Progenitor cell of endocrine pancreas (in vitro differentiated cells): ENCODE measurements at regions not wholly inside any gene's neighbourhood (a gene's known extent, or its start where the extent isn't known, plus 50 kb on each side); places are given as distances from the start of the nearest gene placed in this dataset.
A peak's percentile ranks its signal among the peaks of the same experiment; 100 is the strongest.

Experiments
- DNase-seq: peaks from one replicate; pipeline ENCODE4 v3.0.0; 2021; ENCODE audit warnings: low spot score; ENCODE audit not compliant: unreplicated experiment
- H3K27ac Mint-ChIP-seq: 2 replicates; pipeline ENCODE4 v1.8.0; 2021; ENCODE audit warnings: mild to moderate bottlenecking, moderate library complexity, mixed read lengths
- H3K27me3 Mint-ChIP-seq: 2 replicates; pipeline ENCODE4 v1.8.0; 2021; ENCODE audit warnings: mixed read lengths
- H3K36me3 Mint-ChIP-seq: 2 replicates; pipeline ENCODE4 v1.8.0; 2022; ENCODE audit warnings: mixed read lengths; ENCODE audit not compliant: insufficient read depth
- H3K4me1 Mint-ChIP-seq: 2 replicates; pipeline ENCODE4 v1.8.0; 2021; ENCODE audit warnings: low read depth, mixed read lengths
- H3K4me3 Mint-ChIP-seq: 2 replicates; pipeline ENCODE4 v1.8.0; 2021; ENCODE audit warnings: low read depth, mild to moderate bottlenecking, moderate library complexity, mixed read lengths
- H3K9me3 Mint-ChIP-seq: 2 replicates; pipeline ENCODE4 v1.8.0; 2021; ENCODE audit warnings: low read depth, mixed read lengths
- CTCF ChIP-seq: fragments of 200-600 bp; sonication (generic); IDR thresholded peaks from one replicate; pipeline ENCODE4 v1.5.0; 2021; ENCODE audit warnings: antibody characterized with exemption, mild to moderate bottlenecking; ENCODE audit not compliant: unreplicated experiment

- Mint-ChIP-seq H3K36me3 (no peaks in the 10 kb centered on the region), H3K9me3 (no peaks in the 10 kb centered on the region), H3K27me3 (peaks cover 48% of the 10 kb centered on the region), H3K4me1 (peaks cover 47% of the 10 kb centered on the region), H3K27ac (no peak overlapping the region), H3K4me3 (no peak overlapping the region)
- TF ChIP-seq CTCF: no peak
- no peak for DNase-seq
Observed at GRCh38 chr15:69591905-69592508, 139.4 kb downstream of the RPLP1 start.

GRCh38 chr15:69592954-69593353 lies 140.3 kb downstream of the RPLP1 start:
- peaks cover 44% of the 10 kb centered on the region for H3K27me3 Mint-ChIP-seq

GRCh38 chr15:69593488-69593887 lies 140.9 kb downstream of the RPLP1 start:
- peaks cover 50% of the 10 kb centered on the region for H3K4me1 Mint-ChIP-seq
- H3K27ac Mint-ChIP-seq: no peak overlapping the region
- H3K36me3 Mint-ChIP-seq: peaks cover 5% of the 10 kb centered on the region
- no peak for TF ChIP-seq CTCF
- no peak overlapping the region for H3K4me3 Mint-ChIP-seq
- no peak for DNase-seq
- H3K27me3 Mint-ChIP-seq: peaks cover 44% of the 10 kb centered on the region
- H3K9me3 Mint-ChIP-seq: no peaks in the 10 kb centered on the region

More at GRCh38 chr15:69592954-69593353, 140.3 kb downstream of the RPLP1 start:
- Mint-ChIP-seq H3K9me3 (no peaks in the 10 kb centered on the region), H3K36me3 (peaks cover 3% of the 10 kb centered on the region), H3K27ac (no peak overlapping the region), H3K4me3 (no peak overlapping the region), H3K4me1 (peaks cover 50% of the 10 kb centered on the region)
- no peak for DNase-seq
- TF ChIP-seq CTCF: no peak

- H3K36me3 Mint-ChIP-seq: peaks cover 7% of the 10 kb centered on the region
- no peaks in the 10 kb centered on the region for H3K9me3 Mint-ChIP-seq
- peaks cover 54% of the 10 kb centered on the region for H3K4me1 Mint-ChIP-seq
- peaks cover 45% of the 10 kb centered on the region for H3K27me3 Mint-ChIP-seq
- DNase-seq: peak; percentile 89
- TF ChIP-seq CTCF: no peak
- H3K27ac Mint-ChIP-seq: peak overlapping the region; percentile 96
- H3K4me3 Mint-ChIP-seq: peak overlapping the region; percentile 9
Observed at GRCh38 chr15:69593981-69594966, 141.7 kb downstream of the RPLP1 start.

- H3K27me3 Mint-ChIP-seq: peaks cover 45% of the 10 kb centered on the region
- peak overlapping the region; percentile 9 for H3K4me3 Mint-ChIP-seq
- DNase-seq: no peak
- TF ChIP-seq CTCF: no peak
- peaks cover 55% of the 10 kb centered on the region for H3K4me1 Mint-ChIP-seq
- peaks cover 7% of the 10 kb centered on the region for H3K36me3 Mint-ChIP-seq
- H3K9me3 Mint-ChIP-seq: no peaks in the 10 kb centered on the region
- H3K27ac Mint-ChIP-seq: peak overlapping the region; percentile 96
Observed at GRCh38 chr15:69595009-69595791, 142.6 kb downstream of the RPLP1 start.
